LHCN-M2 (cell line): ENCODE measurements at regions not wholly inside any gene's neighbourhood (a gene's known extent, or its start where the extent isn't known, plus 50 kb on each side); places are given as distances from the start of the nearest gene placed in this dataset.

Experiments
- DNase-seq: peaks from one replicate; pipeline ENCODE4 v3.0.0-alpha.2; 2012; ENCODE audit warnings: low read depth

DNA sequence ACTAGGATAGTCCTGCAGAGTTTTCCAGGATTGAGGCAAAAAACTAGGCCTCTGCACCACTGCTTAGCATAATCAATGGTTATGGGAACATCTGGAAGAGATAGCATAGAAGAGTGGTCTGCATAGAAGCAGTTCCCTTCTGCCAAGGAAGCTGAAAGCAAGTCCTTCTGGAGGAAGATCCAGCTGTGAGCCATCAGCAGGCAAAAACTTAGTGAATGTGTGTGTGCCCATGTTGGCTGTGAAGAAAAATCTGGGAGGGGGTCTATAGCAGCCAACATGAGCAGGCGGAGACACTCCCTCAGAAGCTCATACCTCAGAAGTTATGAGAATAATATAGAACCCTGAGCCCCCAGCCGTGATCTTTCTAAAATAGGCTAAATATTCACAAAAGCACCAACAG lies 228.1 kb upstream of the STEAP1 start:
- DNase-seq, result no peak

DNA sequence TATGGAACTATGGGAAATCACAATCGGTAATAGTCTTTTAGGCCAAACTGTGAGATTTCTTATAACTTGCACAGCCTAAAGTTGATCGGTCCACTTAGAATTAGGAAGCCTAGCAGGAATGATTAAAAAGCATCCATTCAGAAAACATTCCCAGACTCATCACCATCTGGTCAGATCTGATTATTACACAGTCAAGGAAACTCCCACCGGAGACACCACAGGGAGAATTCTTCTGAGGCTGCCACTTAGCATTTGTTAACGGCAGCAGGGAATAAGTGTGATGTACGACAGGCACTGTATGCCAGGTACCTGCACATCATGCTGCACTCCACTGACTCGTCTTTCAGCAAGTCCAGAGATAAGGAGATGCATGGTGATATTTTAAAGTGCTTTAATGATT lies 227.6 kb upstream of the STEAP1 start:
- DNase-seq, result no peak

DNA sequence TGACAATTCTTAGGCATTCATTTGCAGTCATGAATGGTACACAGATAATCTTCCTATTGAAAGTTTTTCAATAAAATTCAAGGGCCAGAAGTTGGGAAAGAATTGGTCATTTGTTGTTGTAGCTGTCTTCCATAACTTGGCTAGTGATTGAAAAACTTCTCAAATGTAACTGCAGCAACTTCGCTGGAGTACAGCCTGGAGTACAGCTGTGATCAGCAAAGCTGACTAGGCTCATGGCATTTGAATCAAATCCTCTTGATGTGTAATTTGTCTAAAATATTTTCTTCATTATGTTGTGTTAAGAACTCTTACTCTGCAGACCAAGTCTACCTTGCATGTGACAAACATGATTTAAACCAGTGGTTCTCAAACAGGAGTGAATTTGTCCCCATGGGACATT lies 226.5 kb upstream of the STEAP1 start:
- no peak for DNase-seq

DNA sequence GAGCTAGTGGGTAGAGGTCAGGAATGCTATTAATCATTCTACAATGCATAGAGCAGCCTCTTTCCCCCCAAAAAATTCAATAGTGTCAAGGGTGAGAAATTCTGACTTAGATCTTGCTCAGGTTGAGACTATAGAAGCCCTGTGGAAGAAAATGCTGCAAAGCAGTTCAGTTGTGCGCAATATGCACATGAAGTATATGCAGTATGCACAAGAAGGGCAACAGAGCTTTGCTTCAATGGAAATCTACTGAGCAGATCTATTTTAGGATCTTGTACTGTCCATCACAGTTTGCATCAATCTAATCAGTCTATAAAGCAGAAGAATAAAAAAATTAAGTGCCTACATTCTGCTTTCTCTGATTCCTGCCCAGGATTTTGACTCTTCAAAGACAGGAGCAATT lies 225.8 kb upstream of the STEAP1 start:
- DNase-seq, result no peak

DNA sequence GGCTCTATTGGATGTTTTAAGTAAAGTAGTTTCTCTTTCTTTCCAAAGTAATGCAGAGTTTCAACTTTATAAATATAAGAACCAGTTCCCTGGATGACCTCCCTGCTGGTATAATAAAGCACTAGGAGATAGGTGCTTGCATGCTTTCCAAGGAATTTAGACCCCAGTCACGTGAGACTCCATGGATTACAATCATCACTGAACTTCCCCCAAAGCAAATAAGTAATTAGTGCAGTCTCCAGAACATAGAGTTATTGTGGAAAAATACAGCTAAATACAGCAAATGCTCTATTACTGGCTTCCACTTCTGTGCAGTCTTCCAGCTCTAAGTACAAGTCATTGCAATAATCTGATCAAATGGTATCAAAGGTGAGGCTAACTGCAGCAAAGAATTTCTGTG lies 220.2 kb upstream of the STEAP1 start:
- DNase-seq, result no peak

DNA sequence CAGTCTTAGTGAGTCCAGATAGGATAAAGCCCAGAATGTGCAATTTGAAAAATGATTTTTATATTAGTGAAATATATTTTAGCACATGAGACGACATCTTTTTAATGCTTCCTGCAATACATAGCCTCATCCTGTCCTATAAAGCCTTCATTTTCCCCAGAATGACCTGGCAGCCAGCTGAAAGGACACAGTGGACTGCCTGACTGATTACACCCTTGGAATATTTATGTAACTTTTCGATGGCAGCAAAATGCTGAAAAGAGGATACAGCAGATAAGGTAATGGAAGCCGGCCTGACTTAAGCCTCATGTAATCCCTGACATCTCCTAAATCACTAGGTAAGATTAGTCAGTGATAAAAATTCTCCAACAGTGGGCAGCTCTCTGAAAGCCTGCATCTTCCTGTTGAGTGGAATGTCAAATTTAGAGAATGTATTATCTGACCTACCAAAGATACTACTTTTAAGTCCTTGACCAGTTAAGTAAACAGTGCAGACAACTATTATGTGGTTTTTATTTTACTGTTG lies 210.7 kb upstream of the STEAP1 start:
- no peak for DNase-seq

DNA sequence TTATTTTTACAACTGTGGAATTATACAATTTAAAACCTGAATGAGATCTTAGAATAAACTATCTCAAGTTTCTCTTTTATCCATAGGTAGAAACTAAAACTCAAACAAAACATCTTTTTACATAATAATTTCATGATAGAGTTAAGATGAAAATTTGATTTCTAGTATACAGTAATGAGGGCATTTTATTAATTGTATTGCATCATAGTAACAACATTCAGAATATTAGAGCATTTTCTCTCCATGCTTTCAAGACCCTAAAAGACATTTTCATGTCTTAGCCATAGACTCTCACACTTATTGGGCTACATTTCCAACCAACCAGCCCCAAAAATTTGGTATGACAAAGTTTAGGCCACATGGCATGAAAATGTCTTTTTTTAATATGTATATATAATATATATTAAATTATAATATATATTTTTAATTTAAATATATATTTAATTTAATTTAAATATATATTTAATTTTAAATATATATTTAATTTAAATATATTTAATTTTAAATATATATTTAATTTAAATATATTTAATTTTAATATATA lies 195.7 kb upstream of the STEAP1 start:
- DNase-seq, result no peak

DNA sequence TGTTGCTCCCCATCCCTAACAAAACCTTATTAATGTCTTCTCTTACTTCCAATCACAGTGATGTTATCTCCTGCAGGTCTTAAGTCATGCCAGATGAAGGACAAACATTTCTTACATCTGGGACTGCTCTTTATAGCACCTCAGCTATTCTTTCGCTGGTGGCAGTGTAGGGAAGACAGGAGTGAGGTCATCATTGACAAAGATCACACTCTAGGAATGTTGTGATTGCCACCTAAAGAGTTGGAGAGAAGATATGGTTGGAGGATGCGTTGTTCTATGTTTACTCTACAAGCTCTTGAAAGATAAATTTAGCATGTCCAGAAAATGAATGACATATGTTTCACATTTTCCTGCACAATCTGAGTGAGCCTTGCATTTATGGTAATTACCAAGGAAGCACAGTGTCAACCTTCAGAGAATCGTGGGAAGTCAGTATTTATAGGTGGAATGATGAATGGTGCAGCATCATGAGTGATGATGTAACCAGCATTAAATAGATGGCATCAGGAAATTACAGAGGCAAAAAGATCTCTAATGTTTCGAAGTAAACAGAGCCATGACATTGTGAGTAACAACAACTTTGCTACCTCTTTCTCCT lies 188.1 kb upstream of the STEAP1 start:
- no peak for DNase-seq

DNA sequence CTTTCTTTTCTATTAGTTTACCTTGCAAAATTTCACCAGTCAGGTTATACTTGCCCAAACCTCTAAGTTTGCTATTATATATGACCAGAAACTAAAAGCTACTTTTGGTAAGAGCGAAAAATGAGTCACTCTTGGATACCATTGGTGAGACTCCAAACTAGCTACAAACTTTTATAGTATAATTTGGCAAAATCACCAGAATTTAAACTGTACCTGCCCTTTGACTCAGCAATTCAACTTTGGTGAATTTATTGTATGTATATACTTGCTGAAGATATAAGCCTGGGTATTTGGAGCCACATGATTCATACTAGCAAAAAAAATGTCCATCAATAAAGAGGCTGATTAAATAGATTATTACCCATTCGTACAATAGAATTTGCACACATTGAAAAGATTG lies 178.7 kb upstream of the STEAP1 start:
- no peak for DNase-seq

DNA sequence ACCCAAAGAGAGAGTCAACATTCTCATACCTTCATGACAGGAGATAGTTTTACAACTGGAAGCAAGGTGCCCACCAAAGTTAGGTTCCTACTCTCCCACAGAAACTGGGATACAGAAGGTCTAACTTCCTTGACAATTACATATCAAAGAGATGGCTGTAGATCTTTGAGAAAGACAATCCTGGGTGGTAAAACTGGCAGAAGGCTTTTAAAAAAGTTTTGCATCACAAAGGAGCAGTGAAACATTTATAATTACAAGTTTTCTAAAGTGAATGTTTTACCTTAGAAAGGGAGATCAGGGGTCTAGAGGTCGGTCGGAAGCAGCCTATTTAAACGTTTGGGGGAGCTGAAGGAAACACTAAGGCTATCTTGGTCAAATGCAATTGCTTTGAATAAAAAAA lies 166.6 kb upstream of the STEAP1 start:
- DNase-seq, result no peak

DNA sequence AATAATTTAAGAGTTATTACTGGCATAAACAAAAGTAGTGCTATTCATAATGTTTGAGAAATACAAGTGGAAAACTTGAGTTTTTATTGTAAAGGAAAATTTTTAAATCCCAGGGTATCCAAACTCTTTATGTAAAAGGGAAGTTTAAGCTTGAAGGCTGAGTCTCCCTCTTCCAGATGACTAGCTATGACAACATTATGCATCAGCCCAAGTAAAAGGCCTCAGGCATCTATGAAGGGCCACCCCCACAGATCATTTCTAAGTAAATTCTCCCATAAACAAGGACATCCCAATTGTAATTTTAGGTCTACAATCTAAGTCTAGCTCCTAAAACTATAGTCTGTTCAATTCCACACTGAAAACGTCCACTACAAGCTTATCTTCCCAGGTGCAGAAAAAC lies 166.2 kb upstream of the STEAP1 start:
- DNase-seq, result no peak

DNA sequence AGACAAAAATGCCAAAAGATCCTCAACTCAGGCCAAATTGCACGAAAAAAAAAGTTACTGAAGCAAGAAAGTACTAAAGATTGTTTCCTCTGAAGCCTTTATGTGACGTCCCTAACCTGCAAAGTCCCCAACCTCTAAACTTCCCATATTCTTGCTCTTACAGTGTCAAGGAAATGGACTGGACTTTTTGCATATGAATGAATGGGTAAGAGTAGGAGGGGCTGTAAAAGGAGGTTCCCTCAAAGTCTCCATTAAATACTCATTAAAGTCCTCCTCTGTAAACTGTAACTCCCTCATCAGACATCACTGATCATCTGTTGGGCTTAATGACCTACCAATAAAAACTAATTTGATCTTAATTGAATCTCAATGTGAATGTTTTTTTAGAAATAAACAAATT lies 164.8 kb upstream of the STEAP1 start:
- DNase-seq, result no peak

DNA sequence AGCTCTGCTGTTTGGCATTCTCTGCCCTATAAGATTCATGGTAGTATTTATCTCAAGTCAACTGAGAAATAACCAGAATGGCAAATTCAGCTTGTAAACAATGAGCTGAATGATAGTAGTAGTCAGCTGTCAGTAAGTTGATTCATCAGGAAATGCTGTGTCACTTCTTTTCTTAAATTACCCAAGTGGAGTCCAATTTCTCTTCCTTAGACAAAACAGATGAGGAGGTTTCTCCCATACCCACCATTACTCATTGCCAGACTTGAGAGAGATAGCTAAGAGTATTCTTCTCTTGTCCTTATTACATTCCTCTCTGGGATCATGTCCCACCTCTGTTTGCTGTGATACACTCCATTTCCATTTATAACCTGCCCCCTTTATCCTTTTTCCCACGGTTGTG lies 159.8 kb upstream of the STEAP1 start:
- DNase-seq, result no peak

DNA sequence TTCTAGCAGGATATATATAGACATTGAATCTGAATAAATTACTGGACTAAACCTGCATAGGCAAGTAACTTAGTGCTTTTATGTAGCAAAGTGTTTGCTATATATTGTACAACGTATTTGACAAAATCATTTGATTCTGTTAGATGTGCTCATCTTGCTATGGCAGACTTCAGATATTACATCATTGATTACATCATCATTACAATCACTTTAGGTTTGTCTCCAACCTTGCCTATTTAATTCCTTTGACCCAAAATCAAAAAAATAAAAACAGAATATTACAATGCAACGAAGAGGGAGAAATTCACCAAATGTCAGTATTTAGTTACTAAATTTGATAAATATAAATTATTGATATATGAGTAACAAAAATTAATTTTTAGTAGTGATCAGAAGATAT lies 155.7 kb upstream of the STEAP1 start:
- no peak for DNase-seq

DNA sequence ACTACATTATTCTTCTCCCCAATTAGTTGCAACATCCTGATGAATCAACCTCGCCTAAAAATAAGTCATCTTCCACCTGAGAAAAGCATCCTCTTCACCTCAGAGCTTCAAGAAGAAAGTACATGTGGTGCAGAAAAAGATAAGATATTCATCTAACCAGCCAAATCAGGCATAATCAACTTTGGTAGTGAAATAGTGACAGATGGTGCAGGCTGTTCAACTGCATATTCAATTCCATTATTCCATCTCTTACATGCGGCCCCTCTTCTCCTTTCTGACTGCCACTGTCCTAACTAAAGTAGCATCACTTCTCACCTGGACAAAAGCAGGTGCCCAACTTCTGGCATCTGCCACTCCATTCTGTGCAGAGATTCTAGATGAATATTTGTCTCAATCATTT lies 148.4 kb upstream of the STEAP1 start:
- no peak for DNase-seq

DNA sequence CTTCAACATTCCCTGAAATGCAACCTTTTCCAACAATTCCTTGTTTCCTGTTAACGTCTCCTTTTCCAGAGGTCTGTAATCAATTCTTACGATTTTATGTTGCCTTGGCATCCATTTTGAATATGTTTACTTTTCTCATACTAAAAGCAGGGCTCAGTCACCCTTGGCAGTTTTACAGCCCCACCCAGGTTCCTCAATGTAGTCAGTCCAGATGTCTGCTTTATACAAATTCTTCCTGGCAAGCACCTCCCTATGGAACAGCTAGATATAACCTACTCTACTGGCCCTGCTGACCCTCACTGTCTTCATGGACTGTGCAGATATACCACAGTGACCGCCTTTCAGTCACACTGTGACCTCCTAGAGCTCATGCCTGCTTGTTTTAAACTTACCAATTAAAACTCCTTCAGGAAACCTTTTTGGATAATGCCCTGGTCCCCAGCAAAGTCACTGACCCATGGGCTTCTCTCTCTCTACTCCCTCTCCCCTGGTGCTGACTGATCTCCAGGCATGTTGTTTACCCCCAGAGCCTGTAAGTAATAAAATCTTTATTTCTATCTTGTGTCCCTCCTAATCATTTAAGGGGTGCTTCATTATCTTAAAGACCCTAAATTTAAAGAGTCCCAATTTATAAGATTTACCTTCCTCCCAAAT lies 147.1 kb upstream of the STEAP1 start:
- DNase-seq, result no peak

DNA sequence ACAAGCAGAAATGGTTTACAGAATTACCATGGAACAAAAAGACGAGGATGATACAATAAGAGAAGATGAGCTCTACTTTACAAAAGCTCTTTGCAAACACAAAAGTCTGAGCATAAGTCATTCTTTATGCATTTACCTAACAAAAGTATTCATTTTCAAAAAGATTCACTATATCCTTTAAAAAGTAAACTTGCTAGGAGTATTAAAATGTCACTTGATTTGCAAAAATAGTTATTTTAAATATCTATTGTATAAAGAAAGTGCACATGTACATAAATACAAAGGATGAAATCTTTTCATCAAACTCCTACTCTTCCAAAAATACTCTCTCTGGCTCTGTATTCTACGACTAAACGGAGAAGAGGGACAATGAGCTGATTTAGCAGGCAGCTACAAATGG lies 146.4 kb upstream of the STEAP1 start:
- DNase-seq, result no peak

DNA sequence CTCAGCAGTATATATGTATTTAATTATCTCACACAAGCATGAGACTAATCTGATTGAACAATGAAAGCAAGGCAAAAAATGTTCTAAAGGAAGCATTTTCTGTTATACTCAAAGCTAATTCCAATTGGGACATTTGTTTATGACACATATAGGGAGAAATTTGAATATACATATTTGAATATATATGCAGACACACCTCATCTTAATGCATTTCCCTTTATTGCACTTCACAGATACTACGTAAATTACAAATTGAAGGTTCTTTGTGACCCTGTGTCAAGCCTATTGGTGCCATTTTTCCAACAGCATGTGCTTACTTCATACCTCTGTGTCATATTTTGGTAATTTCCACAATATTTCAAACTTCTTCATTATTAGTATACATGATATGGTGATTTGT lies 132.1 kb upstream of the STEAP1 start:
- no peak for DNase-seq

DNA sequence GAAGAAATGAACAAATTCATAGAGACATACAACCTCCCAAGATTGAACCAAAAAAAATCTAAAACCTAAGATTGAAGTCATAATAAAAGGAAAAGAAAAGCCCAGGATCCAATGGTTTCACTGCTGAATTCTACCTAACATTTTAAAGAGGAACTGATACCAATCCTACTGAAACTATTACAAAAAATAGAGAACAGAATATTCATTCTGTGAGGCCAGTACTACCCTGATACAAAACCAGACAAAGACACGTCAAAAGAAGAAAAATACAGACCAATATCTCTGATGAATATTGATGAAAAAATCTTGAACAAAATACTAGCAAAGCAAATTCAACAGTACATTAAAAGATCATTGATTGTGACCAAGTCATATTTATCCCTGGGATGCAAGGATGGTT lies 128.5 kb upstream of the STEAP1 start:
- DNase-seq, result no peak

DNA sequence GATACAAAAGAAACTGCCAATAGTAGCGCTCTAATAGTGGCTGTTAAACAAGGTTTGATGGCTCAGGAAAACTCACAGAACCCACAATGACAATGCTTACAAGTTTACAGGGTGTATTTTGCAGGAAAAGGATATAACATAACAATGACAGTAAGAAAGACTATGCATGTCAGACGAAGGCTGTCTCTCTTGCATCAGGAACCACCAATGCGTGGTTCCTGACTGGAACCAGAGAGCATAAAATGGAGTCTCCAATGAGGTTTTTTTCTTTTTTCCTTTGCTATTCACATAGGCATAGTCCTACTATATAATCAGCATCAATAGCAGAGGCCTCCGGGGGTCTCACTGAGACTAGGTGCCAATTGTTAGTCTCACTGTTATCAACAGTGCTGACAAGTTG lies 120.4 kb upstream of the STEAP1 start:
- no peak for DNase-seq

DNA sequence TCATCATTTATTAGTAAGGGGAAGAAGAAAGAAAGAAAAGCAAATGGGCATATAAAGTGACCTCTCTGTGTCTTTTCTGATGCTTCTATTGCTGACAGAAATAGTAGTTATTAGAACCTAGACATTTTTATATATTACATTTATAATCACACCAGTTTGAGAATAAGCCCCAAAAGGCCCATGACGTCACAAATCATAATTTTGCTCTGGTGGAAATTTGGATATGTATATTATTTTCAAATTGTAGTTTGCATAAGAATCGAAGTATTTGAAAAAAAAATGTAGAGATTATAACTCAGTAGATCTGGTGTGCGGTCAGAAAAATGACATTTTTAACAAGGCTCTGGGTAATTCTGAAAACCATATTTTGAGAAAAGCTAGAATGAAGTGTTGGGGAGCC lies 101.2 kb upstream of the STEAP1 start:
- no peak for DNase-seq

DNA sequence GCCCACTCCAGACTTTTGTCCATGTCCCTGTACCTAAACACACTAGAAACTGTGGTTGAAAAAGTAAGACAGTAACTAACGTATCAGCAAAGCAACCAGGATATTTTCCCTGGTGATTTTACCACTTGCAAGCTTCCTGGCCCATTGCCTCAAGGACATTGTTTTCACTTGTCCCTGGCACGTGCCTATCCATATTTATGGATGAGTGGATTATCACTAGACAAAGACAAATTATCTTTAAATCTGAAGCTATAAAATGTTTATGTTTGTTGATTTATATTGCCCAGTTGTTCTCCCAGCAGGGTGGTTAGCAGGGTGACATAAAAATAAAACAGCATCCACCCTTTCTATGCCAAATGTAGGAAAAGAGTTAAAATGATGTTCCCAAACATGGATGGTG lies 93.2 kb upstream of the STEAP1 start:
- DNase-seq, result no peak

DNA sequence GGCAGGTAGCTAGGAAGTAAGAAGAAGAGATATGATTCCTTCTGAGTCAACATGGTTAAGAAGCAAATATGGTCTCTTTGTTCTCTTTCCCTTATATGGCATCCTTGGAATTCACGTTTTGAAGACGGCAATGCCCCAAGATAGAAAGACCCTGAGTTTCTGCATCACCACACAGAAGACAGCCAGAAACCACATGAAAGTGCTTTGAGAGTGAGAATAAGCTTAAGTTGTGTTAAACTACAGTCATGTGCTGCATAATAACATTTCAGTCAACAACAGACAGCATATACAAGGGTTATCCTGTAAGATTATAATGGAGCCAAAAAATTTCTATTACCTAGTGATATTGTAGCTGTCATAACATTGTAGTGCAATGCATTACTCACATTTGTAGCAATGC lies 89.9 kb upstream of the STEAP1 start:
- no peak for DNase-seq

DNA sequence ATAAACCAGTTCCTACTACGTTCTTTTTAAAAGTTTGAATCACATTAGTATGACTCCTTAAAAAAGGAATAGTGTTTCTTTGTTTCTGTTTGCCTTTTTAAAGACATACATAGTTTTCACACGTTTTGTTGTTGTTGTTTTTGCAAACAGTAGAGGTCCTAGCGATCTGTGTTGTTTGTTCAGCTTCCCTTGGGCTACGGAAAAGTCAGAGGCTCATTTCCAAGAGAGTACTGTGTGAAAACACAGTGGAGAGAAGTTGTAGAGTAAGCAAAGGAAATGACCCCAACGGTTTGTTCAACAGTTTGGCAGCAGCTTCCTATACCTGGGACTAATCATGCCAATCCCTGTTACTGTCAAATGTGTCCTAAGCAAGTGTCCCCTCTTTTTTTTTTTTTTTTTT lies 87.1 kb upstream of the STEAP1 start:
- DNase-seq, result no peak
